ENCODE measurements at regions not wholly inside any gene's neighbourhood (a gene's known extent, or its start where the extent isn't known, plus 50 kb on each side); places are given as distances from the start of the nearest gene placed in this dataset.
"Not testable (repeated sequence)": the region's sequence is repeated elsewhere in the genome, so short reads cannot be mapped to it uniquely, and the experiment has no call there.

DNA sequence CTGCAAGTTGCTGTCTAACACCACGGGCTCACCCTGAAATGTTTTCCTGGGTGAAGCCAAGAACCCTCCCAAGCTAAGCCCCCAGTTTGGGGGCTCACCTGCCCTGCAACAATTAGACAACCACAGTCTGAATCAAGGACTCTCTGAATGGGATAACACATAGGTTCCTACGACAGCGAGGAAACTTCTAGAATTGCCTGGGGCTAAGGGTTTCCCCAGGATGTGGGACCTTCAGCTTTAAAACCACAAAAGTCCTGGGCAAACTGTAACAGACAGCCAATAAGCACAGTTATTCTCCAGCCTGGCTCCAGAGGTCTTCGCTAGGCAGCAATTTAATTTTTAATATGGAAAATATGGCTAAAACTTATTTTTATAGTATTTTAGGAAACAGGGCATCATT, 162.6 kb downstream of the PRKX start:
- no peak for FAIRE-seq

DNA sequence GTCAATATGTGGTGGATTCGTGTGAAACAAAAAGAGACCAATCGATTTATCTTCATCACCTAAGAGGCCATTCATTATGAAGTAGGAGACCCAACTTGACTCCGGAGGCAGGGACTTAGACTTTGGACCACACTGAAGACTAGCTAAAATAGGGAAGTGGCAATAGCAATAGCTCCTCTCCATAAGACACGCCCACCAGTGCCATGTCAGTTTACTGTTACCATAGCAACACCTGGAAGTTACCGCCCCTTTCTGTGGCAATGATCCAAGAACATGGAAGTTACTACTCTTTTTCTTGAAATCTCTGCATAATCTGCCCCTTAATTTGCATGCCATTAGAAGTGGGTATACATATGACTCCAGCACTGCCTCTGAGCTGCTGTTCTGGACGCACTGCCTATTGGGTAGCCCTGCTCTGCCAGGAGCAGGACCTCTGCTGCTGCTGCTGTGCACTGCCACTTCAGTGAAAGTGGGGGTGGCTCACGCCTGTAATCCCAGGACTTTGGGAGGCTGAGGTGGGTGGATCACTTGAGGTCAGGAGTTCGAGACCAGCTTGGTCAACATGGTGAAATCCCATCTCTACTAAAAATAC, 163.2 kb downstream of the PRKX start:
- peak; percentile 48 for FAIRE-seq

DNA sequence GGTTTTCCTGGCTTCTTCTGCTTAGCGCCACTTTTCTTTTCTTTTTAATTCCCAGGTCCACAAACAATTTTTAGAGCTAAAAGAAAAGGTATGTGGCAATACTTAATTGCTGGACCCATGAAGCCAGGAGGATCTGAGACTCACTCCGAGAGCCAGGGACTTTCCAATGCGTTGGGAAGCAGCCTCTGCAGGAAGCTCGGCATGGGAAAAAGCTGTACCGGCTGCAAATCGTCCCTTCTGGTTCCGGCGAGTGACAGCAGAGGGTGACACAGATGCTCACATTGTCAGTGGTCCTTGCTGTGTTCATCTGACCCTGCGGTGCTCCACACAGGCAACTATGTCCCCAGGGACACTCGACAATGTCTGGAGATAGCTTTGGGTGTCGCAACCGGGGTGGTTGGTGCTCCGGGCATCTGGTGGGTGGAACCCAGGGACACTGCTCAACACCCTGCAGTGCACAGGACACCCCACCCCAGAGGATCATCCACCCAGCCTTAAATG, 164.0 kb downstream of the PRKX start:
- FAIRE-seq = no peak

DNA sequence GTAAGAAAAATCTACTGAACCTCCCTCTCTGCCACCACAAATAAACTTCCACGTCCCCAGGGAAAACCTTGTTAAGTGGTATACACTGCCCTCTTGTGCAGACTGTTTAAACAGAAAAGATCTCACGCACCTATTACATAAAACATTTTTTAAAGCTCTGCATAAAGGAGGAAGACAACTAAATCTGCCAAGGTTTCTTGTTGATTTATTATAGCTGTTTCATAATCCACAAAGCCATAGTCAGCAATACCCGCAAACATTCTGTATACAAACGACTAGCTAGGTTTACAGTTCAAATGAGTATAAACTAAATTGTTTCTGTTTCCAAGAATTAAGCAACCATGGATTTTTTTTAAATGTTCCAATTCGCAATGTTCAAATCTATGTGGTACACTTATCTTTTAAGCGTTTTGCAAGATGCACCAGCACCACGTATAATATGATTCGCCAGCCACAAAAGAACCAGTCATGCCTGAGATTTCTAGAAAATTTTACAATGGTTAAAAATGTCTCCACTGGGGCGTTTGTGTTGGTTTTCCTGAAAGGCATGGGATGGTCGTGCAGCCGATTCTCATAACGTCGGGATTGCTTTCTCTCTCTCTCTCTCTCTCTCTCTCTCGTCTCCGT, 164.6 kb downstream of the PRKX start:
- peak; percentile 97 for FAIRE-seq

DNA sequence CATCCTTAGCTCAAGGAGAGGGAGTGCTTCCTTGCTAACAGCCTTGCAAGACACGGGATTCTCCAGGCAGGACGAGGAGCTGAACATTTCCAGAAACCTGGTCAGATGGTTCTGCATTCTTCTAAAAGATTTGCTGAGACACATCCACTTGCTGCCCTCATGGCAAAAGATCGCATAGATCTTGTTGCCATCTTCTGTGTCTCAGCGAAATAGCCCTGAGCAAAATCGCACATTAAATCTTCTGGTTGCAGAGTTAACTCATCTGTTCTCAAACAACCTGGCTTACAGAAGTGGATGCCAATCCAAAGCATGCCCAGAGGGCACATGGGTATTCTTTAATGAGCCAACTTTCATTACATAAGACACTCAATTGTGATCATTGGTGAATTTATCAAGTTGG, 167.5 kb downstream of the PRKX start:
- FAIRE-seq = no peak

DNA sequence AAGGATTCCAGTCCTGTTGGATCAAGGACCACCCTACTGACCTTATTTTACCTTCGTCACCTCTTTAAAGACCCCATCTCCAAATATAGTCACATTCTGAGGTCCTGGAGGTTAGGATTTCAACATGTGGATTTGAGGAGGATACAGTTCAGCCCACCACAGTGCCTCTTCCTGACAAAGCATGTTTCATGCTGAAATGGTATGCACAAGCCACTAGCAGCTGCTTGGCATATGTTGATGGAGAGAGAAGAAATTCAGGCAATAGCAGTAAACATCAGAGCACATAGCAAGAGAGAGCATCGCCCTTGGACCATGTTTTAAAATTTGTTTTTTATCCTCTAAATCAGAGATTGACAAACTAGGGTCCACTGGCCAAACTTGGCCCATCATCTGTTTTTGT, 172.1 kb downstream of the PRKX start:
- FAIRE-seq = no peak

DNA sequence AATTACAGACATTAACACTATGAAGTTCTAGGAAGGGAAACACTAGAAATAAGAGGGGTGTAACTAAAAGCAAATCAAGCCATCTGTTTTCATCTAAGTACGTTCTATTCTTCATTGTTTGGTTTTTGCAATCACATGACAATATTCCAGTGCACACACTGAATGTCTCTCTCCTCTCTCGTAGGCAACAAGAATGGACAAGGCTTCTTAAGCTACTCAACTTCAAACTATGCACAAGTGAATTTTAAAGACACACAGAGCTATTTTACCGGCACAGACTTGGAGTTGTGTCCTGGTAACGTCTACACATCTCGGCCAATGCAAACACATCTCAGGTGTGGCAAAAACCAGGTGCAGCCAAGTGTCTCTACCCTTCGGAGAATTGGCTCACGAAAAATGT, 173.3 kb downstream of the PRKX start:
- FAIRE-seq = no peak

DNA sequence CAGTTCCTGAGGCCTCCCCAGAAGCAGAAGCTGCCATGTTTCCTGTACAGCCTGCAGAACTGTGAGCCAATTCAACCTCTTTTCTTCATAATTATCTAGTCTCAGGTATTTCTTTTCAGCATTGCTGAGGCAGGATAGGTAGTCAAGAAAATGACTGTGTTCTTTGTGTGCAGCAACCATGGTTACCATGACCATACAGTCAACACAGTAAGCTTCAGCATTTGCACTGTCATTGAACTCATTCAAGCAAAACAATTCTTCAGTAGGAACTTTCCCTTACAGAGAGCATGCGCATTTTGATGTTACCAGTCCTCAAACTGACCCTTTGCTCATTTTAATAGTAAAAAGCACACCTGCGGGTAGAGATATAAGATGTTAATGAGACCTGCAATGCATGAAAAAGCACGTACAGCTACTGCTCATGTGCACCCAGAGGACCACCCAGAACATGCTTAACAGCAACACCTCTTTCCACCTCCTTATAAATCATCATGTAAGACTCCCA, 180.8 kb downstream of the PRKX start:
- FAIRE-seq = no peak

DNA sequence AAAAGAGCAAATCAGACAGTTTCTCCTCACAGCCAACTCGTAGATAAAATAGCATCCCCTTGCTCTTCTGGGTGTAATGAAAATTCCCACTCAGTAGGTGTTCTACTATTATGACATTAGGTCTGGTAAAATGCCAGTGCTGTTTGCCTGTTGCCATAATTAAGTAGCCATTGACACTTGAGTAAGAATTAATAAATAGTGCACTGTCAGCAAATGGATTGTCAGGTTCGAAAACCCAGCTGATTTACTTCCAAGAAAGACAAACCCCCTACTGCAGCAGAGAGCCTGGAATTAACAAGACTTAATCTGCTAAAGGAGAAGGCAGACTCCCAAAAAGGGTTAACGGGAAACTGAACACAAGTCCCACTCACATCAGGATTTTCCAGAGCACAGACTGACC, 182.0 kb downstream of the PRKX start:
- not testable (repeated sequence) for FAIRE-seq

DNA sequence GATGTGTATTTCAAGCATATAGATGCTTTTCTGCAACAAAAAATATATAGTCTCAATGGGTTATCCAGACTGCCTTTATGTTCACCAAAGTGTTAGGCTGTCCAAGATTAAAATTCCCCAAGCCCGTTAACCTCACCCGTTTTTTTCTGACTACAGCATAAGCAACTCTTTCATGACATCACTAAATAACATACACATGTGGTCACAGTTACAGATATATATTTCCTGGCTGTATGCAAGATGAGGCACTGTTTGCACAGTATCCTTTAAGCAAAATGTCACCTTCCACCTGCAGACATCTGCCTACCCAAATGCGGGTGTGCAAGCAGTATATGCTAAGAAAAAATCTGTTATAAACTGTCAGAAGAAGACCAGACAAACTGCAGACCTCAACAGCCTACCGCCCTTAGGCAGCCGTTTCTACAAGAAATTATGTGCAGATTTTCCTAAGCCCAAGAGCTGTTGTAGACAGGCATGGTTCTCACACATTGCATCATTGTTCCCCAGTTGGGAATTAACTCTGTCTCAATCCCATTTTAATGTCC, 183.1 kb upstream of the MXRA5 start:
- FAIRE-seq = no peak

DNA sequence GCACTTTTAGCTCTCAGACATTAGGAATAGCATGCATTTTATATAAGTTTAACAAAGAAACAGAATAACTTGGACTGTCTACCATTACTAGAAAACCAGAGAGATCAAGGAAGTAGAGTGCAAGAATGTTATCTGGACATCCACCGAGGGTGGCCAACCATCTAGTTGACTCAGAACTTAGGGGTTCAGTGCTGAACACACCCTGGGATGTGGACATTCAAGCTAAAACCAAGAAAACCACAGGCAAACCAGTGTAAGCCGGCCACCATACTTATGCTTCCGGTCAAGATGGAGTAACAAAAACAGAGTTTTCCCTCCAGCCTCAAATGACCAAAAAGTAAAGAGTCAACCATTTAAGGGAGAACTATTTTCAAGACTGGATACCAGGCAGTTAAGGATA, 181.4 kb upstream of the MXRA5 start:
- FAIRE-seq = no peak

DNA sequence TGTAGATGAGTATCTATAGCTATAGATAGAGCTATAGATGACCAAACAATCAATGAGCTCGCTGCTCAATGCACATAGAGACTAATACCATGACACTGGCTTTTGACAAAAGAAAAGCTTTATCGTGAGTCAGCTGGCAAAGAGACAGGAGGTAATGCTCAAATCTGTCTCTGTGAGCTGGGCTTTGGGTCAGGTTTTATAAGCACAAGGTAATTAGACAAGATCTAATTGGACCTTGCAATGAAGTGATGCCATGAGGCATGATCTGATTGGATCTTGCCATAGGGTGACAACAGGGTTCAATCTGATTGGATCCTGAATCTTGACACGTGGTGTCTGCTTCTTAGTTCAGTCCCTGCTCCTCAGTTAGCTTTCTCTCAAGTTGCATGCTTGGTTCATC, 180.7 kb upstream of the MXRA5 start:
- no peak for FAIRE-seq

DNA sequence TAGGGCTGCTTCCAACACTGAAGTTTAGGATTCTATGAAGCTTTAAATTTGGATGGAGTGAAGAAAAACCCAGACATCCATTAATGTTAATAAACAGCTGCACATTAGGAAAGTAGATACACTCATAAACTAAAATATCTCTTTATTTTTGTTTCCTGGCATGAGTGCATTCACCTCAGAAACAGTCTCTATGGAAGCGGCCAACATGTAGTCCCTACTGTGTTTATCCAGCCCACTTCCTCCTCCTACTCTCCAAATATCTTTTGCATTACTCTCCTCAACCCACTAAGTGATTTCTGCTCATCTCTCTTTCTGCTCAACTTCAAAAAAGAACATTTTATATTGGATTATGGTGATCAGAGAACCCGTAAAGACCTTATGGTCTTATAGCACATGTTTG, 180.3 kb upstream of the MXRA5 start:
- no peak for FAIRE-seq

DNA sequence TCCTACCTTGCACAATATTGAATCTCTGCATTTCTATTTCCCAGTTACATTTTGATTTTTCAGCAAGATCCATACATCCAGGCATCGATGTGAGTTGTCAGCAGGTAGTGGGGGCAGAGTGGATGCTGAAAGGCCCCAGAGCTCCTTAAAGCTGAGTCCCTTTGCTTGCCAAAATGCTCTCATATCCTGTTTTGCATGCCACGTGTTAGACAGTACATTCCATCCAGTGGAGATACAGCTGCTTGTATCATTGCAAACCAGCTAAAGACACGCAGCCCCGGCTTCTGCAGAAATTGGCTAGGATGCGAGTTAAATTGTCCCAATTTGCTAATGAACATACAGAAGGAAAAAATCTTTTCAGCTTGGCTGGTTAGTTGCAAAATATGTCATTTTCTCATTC, 179.6 kb upstream of the MXRA5 start:
- FAIRE-seq = no peak

DNA sequence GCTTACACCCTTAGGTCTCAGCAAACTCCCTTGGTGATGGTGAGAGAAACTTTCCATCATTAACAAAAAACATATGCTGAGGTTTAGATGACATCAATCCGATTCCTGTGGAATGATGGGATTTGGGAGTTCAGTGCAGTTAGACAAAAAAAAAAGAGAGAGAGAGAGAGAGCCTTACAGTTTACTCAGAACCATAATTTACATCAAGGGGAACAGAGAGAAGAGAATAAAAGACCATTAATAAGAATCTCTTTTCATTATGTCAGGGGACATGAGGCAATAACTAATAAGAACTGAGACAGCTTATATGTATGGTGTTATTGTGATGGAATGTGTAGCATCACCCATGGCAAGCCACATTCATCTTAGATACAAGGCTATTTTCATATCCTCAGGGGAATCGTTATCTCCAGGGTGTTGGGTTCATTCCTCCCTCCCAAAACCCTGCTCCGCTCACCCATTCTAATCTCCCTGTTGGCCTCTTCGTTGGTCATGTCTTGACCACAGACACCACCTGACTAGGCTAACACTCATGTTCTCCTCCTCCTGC, 175.7 kb upstream of the MXRA5 start:
- FAIRE-seq = no peak

DNA sequence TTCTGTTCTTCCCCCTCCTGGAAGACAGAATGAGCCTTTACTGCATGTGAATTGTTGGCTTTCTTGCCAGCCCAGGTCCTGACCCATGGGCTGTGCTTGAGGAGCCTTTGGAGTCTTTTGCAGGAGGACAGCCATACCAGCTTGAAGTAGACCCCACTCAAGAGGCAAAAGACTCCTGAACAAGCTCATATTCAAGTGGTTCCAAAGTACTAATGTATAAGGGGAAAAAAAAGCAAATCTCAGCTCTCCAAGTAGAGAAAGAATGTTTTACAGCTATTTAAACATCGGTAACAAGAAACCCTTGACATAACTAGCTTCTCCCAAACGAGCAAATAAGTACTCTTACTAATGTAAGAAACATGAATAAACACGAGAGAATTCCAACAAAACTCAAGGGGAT, 174.9 kb upstream of the MXRA5 start:
- no peak for FAIRE-seq

DNA sequence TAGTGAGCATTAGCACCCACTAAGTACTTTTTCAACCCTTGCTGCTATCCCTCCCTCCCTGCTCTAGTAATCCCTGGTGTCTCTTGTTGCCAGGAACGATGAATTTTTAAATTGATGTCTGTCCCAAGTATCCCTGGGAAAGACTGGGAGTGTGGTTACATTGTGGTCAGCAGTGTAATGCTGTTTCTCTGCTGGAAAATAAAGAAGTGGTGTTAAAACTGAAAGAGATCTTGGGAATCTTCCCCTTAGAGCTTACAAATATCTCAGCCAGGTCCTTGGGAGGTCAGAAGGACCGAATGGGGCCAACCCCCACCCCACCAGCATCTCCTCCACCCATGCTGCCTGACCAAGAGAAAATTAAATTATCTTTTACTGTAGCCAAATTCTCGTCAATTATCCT, 174.5 kb upstream of the MXRA5 start:
- no peak for FAIRE-seq

DNA sequence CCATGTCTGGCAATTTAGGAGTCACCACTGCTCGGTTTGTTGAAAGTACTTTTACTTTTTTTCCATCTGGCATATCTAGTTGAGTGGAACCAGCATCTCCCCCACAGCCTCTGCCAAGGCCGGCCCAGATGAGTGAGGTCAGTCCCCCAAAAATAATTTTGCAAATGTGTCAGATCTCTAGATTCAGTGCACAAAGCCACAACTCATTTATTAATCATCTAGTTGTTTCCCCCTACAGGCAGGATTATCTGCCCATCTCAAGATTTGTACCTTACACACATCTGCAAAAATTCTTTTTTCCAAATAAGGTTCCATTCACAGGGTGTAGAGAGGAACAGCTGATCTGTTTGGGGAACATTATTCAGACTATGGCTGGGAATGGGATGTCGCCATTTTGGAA, 174.0 kb upstream of the MXRA5 start:
- no peak for FAIRE-seq

DNA sequence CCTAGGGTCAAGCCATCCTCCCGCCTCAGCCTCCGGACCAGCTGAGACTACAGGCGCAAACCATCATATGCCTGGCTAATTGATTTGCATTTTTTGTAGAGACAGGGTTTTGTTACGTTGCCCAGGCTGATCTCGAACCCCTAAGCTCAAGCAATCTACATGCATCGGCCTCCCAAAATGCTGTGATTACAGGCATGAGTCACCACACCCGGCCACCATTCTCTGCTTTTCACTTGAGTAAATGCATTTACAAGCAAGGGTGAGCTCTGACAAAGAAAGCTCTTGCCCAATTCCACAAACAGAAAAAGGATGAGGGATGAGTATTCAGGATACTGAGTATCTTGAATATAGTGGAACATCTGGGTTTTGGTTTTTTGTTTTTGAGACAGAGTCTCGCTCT, 172.9 kb upstream of the MXRA5 start:
- FAIRE-seq = not testable (repeated sequence)

DNA sequence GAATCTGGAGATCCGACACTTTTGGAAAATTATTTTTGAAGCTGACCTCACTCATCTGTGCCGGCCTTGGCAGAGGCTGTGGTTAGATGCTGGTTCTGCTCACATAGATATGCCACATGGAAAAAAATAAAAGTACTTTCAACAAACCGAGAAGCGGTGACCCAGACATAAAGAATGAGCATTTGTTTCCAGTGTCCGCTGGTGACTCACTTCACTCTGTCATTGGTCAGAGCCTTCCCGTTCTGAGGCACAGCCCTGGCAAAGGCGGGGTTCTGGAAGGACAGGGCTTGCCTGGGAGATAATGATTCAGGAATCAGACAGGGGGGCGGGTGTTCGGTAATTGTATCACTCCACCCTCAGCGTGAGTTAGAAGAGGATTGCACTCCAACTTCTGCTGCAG, 172.4 kb upstream of the MXRA5 start:
- no peak for FAIRE-seq

DNA sequence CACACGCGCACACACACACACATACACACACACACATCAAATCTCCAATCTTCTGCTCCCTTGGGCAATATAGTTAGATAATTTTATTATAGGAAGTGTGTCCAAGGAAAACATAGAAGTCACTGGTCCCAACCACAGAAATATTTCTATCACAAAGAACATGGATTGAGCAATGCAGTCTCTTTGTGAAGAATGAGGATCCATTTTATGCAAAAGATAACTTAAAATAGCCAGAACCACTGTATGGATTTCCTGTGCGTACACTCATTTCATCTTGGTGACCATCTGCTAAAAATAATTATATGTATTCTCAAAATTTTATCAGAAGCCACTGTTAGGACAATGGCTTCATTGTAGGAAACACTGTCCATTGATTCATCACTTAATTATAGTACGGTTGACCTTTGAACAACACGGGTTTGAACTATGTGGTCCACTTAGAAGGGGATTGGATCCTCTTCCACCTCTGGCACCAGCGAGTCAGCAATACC, 169.6 kb upstream of the MXRA5 start:
- FAIRE-seq = no peak

DNA sequence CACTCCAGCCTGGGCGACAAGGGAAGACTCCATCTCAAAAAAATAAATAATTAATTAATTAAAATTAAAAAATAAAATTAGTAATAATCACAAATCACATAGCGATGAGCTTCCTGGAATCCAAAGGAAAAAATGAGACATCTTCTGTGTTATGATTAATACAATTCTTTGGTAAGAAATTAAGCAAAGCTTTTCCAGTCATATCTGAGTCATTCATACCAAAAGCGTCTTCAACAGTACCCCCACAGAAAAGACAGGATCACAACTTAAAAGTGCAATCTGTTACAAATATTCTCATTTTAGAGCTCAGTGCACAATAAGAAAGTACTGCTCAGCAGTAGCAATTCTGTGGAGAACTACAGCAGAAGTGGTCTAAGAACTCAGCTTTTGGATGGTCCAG, 168.5 kb upstream of the MXRA5 start:
- no peak for FAIRE-seq

DNA sequence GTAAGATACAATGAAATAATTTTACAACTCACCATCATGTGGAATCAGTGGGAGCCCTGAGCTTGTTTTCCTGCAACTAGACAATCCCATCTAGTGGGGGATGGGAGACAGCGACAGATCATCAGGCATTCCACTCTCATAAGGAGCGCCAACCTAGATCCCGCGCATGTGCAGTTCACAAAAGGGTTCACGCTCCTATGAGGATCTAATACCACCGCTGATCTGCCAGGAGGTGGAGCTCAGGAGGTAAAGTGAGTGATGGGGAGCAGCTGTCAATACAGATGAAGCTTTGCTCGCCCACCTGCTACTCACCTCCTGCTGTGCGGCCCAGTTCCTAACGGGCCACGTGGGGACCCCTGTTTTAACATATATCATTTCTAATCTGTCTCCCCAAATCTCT, 165.7 kb upstream of the MXRA5 start:
- FAIRE-seq = not testable (repeated sequence)

DNA sequence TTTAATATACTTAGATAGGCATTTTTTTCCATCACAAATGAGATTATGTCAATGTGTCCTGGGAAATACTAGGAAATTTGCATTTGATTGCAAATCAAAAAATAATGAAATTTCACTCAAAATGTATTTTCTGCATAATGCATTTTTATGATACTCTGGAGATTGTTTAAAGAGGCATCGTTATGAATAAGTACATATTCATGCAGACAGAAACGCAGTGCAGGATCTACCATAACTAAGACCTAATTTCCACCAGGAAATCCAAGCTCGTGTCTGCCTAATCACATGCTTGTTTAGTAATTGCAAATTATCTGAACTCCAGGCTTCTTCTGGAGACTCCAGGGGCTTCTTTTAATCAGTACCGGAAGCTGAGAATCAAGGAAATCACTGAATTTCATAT, 163.5 kb upstream of the MXRA5 start:
- no peak for FAIRE-seq
